SH-SY5Y (cell line): ENCODE measurements at regions not wholly inside any gene's neighbourhood (a gene's known extent, or its start where the extent isn't known, plus 50 kb on each side); places are given as distances from the start of the nearest gene placed in this dataset.

ENCODE experiments used
- GATA2 ChIP-seq: IDR thresholded peaks from 2 replicates; pipeline ENCODE4 v1.6.1; 2011; ENCODE audit warnings: mild to moderate bottlenecking, low read depth, low read length
- GATA3 ChIP-seq: IDR thresholded peaks from 2 replicates; pipeline ENCODE4 v1.6.1; 2011; ENCODE audit warnings: low read depth, mild to moderate bottlenecking, low read length, moderate library complexity

DNA sequence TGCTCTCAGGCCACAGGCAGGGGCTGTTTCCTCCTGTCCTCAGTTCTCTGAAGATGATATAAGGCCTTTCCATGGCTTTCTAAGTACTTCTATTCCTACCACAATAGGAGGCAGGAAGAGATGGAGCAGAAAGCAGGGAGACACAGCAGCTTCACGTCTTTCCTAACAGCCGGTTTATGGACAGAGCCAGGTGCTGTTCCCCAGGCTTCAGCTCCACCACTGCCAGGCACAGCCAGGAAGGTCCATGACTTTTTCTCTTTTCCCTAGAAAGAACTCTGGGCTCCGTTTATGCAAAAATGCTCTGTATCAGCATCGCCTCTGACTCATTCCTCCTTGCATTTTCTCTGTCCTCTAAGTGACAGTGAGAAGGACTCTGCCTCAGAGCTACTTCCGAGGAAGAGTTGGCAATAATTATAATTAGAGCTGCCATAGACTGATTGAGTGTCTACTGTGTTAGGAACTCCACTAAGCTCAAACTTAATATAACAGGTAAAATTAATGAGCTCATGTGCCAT lies 478.5 kb downstream of the RASEF start:
- no peak for TF ChIP-seq GATA2
- no peak for TF ChIP-seq GATA3
